NCI-H748 treated with DMSO at 0.1 percent for 48 hours (cell line): ENCODE measurements at regions not wholly inside any gene's neighbourhood (a gene's known extent, or its start where the extent isn't known, plus 50 kb on each side); places are given as distances from the start of the nearest gene placed in this dataset.

Experiments used
- DNase-seq: peaks from one replicate; lab custom pipeline; 2025; lab: John Stamatoyannopoulos, UW

- no peak for DNase-seq
Observed at GRCh38 chr5:12358371-12359090, 454.3 kb upstream of the CTNND2 start.

- DNase-seq = no peak
Observed at GRCh38 chr5:12357626-12358025, 453.4 kb upstream of the CTNND2 start.

GRCh38 chr5:12354686-12355085 lies 450.4 kb upstream of the CTNND2 start:
- no peak for DNase-seq

- no peak for DNase-seq
Observed at GRCh38 chr5:12343558-12343957, 439.3 kb upstream of the CTNND2 start.

- no peak for DNase-seq
Observed at GRCh38 chr5:12335938-12336337, 431.7 kb upstream of the CTNND2 start.

- no peak for DNase-seq
Observed at GRCh38 chr5:12332480-12332879, 428.2 kb upstream of the CTNND2 start.

GRCh38 chr5:12330993-12331588 lies 426.8 kb upstream of the CTNND2 start:
- DNase-seq = no peak

- no peak for DNase-seq
Observed at GRCh38 chr5:12330381-12330780, 426.1 kb upstream of the CTNND2 start.

GRCh38 chr5:12323637-12324229 lies 419.5 kb upstream of the CTNND2 start:
- no peak for DNase-seq

- no peak for DNase-seq
Observed at GRCh38 chr5:12322042-12322441, 417.8 kb upstream of the CTNND2 start.

- DNase-seq = no peak
Observed at GRCh38 chr5:12320331-12320730, 416.1 kb upstream of the CTNND2 start.

GRCh38 chr5:12316812-12317211 lies 412.6 kb upstream of the CTNND2 start:
- DNase-seq = no peak

- no peak for DNase-seq
Observed at GRCh38 chr5:12315461-12315860, 411.2 kb upstream of the CTNND2 start.

- DNase-seq = no peak
Observed at GRCh38 chr5:12313602-12314001, 409.4 kb upstream of the CTNND2 start.

GRCh38 chr5:12312343-12312742 lies 408.1 kb upstream of the CTNND2 start:
- DNase-seq = no peak

GRCh38 chr5:12294151-12294550 lies 389.9 kb upstream of the CTNND2 start:
- no peak for DNase-seq

- peak; percentile 22 for DNase-seq
Observed at GRCh38 chr5:12292610-12293204, 388.5 kb upstream of the CTNND2 start.

- DNase-seq = no peak
Observed at GRCh38 chr5:12284604-12285003, 380.4 kb upstream of the CTNND2 start.

GRCh38 chr5:12277504-12278192 lies 373.4 kb upstream of the CTNND2 start:
- DNase-seq = no peak

GRCh38 chr5:12274236-12274635 lies 370.0 kb upstream of the CTNND2 start:
- no peak for DNase-seq

GRCh38 chr5:12272389-12272788 lies 368.1 kb upstream of the CTNND2 start:
- no peak for DNase-seq

- no peak for DNase-seq
Observed at GRCh38 chr5:12270914-12271313, 366.7 kb upstream of the CTNND2 start.

- DNase-seq = no peak
Observed at GRCh38 chr5:12269164-12269563, 364.9 kb upstream of the CTNND2 start.
